ENCODE measurements at regions not wholly inside any gene's neighbourhood (a gene's known extent, or its start where the extent isn't known, plus 50 kb on each side); places are given as distances from the start of the nearest gene placed in this dataset.
A peak's percentile ranks its signal among the peaks of the same experiment; 100 is the strongest.

DNA sequence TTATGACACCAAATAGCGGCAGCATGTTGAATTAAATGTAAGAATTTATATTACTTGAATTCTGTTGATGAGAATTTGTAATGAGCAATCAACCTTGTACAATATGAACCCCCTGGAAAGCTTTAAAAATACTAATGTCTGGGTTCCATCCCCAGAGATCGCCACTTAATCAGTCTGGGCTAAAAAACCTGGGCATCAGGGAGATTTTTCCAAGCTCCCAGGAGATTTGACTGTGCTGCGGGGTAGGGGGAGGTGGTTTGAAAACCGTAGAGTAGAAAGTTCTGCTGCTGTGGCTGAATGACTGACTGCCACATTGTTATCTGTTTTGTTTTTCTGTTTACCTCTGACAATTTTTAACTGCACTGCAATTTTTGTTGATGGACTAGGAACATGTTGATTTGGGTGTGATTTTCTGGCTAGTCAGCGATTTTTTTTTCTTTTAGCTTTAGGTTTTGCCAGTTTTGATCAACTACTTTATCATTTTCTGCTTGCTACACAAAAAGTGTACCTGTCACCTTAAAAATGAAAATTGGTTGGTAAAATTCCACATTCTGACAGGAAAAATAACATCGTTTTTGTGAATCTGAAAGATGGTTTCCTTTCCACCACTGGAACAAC is 79.3 kb downstream of the PCTP start:
- no peak for DNase-seq (ENCODE audit: low read depth)

DNA sequence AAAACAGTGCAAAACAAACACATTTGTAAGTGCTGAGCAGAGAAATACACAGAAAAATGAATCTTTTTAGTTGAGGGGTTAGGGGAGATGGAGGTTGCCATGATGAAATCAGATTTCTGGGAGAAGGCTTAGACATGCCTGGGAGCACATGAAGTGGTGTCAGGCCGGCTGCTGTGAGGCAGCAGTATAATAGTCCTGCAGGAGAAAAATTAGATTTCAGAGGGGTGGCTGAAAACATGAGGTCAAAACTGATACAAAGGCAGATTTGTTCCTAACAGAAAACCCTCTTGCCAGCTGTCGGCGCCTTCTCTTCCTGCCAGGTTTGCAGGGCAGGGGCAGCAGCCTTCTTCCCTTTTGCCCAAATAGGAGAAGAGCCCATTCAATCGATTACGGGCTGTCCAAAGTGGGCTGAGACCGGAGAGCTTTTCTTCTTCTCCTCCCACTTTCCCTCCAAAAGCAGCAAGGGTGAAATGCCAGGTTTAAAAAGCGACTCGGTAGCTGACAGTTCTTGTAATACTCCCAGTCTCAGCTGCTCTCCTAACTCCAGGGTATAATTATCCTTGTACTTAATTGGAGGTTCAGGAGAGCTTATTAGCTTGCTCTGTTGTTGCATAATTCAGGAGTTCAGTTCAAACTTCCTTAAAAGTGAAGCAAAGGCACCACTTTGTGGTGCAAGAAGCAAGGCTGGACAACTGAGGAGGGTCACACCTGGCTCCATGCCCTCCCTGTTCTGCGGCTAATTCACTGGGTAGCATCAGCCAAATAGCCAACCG is 80.0 kb downstream of the PCTP start:
- DNase-seq (ENCODE audit: low read depth): no peak

DNA sequence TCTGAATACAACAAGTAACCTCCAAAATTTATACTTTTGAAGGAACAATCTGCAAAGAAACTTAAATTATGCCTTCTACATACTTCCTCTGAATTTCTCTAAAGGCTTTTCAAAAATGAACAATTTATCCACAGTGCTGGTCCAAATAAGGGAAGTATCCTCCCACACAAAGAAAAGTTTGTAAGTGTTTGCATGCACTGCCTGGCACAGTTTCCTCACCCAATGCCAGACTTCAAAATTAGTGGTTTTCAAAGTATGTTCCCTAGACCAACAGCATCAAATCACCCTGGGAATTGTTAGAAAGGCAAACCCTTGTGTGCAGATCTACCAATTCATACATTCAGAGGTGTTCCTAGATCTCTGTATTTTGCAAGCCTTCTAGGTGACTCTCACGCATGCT is 82.5 kb downstream of the PCTP start:
- DNase-seq (ENCODE audit: low read depth): no peak

DNA sequence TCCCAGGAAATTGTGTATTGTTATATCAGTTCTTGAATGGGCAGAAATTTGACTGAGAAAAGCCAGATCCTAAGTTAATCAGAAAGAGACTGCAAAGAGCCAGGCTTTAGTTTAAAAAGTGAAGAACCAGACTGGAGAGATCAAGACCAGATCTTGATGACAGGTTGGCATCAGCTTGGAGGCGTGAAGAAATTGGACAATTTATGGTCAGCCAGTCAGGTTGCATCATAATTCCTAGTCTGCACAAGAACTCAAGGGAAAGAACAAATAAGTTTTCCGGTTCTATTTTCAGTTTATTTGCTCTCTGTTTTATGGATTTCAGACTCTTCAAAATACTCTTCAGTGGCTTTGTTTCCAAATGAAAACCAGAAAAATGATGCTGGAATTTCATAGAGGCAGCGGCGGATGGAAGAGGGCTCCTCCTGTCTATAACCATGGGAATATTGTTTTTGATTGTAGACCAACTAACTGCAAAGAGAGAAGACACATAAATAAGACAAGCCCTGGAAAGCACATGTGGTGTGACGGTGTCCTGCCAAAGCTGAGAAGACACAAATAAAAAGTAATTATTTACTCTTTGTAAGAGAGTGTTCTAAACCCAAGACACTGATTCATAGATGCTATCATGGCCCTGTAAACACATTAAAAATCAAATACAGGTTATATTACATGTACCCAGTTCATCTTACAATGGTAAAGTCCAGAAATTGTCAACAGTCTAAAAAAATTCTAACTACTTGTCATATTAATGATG is 91.7 kb downstream of the PCTP start:
- no peak for DNase-seq (ENCODE audit: low read depth)

GRCh38 chr17:55843785-55844184 is 92.9 kb downstream of the PCTP start:
- DNase-seq (ENCODE audit: low read depth): no peak

- peak; percentile 21 for DNase-seq (ENCODE audit: low read depth)
Observed at GRCh38 chr17:55845385-55845784, 94.5 kb downstream of the PCTP start.

DNA sequence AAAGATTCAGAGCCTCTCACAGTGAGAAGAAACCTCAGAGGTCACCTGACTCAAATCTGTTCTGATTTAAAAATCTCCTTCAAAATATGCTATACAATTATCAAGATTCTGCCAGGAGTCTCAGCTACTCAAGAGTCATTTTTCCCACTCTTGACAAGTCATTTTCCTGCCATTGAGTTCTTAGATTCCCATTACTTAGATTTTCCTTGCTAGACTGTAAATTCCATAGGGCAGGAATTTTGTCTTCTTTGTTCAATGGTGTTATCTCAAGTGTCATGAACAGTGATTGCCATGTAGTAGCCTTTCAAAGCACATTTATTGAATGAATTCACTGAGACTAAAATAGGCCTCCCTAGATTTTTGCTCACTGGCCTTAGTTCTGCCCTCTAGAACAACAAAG is 95.9 kb downstream of the PCTP start:
- no peak for DNase-seq (ENCODE audit: low read depth)

GRCh38 chr17:55852734-55853133 is 101.9 kb downstream of the PCTP start:
- no peak for DNase-seq (ENCODE audit: low read depth)

DNA sequence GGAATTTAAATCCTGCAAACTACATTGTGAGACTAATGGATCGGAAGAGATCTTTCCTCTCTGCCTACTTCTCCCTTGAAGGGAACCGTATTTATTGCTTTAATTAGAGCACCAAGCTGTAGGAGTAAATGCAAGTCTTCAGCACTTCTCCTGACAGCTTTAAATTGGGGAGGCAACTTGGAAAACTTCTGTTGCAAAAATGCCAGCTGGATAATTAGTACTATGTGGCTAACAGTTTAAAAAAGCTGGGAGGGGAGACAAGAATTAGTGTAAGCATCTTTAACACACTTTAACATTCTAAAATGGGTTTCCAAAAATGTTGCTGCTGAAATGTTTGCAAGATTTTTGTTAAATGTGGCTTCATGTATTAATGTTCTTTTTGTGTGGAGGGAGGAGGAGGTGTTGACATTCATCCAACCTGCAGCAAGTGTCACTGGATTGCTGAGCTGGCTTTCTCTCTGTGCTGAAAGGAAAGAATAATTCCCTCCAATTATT is 108.5 kb downstream of the PCTP start:
- DNase-seq (ENCODE audit: low read depth): no peak

DNA sequence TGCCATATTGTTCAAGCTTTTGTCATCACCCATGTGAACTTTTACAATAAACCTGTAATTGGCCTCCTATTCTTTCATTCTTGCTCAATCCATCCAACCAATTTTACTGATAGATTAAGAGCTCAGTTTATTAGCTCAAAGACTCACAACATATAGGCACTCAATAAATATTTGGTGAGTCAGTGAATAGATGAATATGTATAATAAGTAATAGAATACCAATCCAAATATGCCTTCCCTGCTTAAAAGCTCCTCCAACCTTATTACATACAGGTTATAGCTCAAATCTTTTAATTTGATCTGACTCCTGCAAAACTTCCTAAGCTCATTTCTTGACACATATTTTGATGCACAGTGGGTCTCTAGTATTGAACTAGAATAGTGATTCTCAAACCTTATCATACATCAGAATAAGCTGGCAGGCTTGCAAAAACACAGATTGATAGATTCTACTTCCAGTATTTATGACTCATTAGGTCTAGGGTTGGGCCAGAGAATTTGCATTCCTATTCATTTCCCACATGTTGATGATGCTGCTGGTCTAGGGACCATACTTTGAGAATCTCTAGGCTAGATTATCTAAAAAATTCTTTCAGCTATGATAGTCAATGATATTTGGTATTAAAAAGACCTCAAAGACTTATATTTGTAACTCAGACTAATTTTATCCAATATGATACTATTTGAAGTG is 114.4 kb downstream of the PCTP start:
- no peak for DNase-seq (ENCODE audit: low read depth)

DNA sequence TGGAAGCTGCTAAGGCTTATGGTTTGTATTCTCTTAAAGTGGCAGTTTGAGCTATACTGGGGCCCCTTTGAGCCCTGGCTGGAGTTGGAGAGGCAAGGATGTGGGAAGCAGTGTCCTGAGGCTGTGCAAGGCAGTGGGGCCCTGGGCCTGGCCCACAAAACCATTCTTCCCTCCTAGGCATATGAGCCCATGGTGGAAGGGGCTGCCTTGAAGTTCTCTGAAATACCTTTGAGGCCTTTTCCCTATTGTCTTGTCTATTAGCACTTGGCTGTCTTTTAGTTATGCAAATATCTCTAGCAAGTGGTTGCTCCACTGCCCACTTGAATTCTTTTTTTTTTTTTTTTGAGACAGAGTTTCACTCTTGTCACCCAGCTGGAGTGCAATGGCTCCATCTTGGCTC is 119.2 kb downstream of the PCTP start:
- DNase-seq (ENCODE audit: low read depth): no peak

DNA sequence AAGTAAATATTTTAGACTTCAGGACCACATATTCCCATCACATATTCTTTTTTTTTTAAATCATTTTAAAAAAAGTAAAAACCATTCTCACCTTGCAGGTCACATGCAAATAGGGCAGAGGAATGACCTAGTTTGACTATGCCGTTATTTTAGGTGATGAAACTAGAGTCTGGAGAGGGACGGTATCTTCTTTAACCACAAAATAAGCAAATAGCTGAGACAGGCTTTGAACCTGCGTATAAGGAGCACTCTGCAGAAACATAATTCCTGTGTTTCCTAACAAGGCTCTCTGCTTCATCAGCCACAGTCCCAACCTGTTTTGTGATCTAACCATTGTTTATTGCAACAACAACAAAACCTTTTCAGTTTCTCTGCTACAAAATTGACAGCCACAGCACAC is 121.5 kb downstream of the PCTP start:
- DNase-seq (ENCODE audit: low read depth): no peak

- no peak for DNase-seq (ENCODE audit: low read depth)
Observed at GRCh38 chr17:55873017-55873758, 122.3 kb downstream of the PCTP start.

- DNase-seq (ENCODE audit: low read depth): no peak
Observed at GRCh38 chr17:55883149-55883548, 132.3 kb downstream of the PCTP start.

DNA sequence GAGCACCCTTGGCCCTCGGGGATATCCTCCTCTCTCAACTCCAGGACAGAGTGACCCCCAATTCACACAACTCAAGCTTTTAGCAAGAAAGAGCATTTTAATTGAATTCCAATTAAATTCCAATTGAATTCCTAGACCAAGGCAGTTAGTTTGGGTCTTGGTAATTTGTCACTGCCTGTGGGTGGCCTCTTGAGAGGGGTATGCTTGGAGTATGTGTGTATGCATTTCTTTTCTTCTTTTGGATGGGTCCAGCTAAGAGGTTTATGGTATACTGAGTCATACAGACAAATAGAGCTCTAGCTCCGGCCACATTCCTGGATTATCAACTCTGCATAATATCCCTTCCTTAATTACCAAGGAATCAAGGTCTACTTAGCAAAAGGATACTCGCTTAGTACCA is 136.7 kb downstream of the PCTP start:
- DNase-seq (ENCODE audit: low read depth): no peak

DNA sequence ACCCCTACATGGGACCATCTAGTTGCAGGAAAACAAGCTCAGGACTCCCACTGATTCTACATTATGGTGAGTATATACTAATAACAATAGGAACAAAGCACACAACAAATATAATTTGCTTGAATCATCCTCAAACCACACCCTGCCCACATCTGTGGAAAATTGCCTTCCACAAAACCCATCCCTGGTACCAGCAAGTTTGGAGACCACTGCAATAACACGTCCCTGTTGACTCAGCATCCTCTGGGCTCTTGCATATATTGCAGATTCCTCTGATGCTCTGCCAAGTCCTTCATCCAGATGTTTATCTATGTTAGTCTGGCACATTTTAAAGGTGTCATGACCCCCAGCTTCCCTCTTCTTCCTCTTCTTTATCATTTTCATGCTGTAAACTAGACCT is 138.4 kb downstream of the PCTP start:
- no peak for DNase-seq (ENCODE audit: low read depth)

- DNase-seq (ENCODE audit: low read depth): no peak
Observed at GRCh38 chr17:55895112-55895759, 144.4 kb downstream of the PCTP start.

DNA sequence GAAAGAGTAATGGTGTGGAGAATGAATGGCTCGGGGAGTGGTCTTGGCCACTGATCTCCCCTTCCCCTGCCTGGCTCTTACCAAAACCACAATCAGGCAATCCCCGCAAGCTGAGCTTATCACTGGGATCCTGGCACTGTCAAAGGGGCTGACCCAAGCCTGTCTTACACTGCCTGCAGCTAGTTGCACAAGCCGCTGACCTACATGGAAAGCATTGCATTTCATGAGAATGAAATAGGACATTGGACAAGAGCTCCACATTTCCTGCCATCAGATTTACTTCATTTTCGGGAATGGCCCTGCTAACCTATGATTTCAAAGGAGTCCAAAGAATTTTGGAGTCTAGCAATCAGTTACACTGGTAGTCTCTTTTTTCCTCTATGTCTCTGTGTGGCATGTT is 146.4 kb downstream of the PCTP start:
- no peak for DNase-seq (ENCODE audit: low read depth)

GRCh38 chr17:55898195-55898594 is 147.3 kb downstream of the PCTP start:
- no peak for DNase-seq (ENCODE audit: low read depth)

GRCh38 chr17:55900188-55900587 is 149.3 kb downstream of the PCTP start:
- no peak for DNase-seq (ENCODE audit: low read depth)

GRCh38 chr17:55903028-55903690 is 152.3 kb downstream of the PCTP start:
- DNase-seq (ENCODE audit: low read depth): no peak

All from activated T-cell treated with anti-CD3 and anti-CD28 coated beads for 48 hours (primary cell).